C4-2B (cell line): ENCODE measurements at regions not wholly inside any gene's neighbourhood (a gene's known extent, or its start where the extent isn't known, plus 50 kb on each side); places are given as distances from the start of the nearest gene placed in this dataset.

Experiments used
- CTCF ChIP-seq: fragments of 450-650 bp; conservative IDR thresholded peaks from 2 replicates; pipeline ENCODE4 v1.5.1; 2017; ENCODE audit warnings: mild to moderate bottlenecking
- ZFX ChIP-seq: fragments of 450-650 bp; IDR thresholded peaks from 2 replicates; pipeline ENCODE4 v1.6.1; 2017

- no peak for TF ChIP-seq CTCF
- no peak for TF ChIP-seq ZFX
Observed at GRCh38 chr9:1683951-1684350, 331.2 kb upstream of the SMARCA2 start.
